OCI-LY7 (cell line): ENCODE measurements at regions not wholly inside any gene's neighbourhood (a gene's known extent, or its start where the extent isn't known, plus 50 kb on each side); places are given as distances from the start of the nearest gene placed in this dataset.

Source experiments
- BruUV-seq: library from RNA; stranded (reverse); fragments of 400-500 nt; replicated peaks from 2 replicates; lab custom pipeline; 2021; lab: Mats Ljungman, UMichigan
- CTCF ChIA-PET: fragments of 300-600 bp; sonication (Branson Sonifier 250); formaldehyde crosslinking; loops from one replicate; lab custom pipeline; 2022; ENCODE audit warnings: antibody characterized with exemption; ENCODE audit not compliant: unreplicated experiment; lab: Charles Lee
- POLR2A ChIA-PET: fragments of 300-600 bp; sonication (Branson Sonifier 250); formaldehyde crosslinking; loops from one replicate; lab custom pipeline; 2022; ENCODE audit warnings: antibody characterized with exemption; lab: Charles Lee
- DNase-seq: peaks from one replicate; pipeline ENCODE4 v3.0.0-alpha.2; 2015; ENCODE audit warnings: low spot score
- H2AFZ ChIP-seq: fragments of 200-600 bp; sonication (generic), shearing (Covaris generic); 2 replicates; pipeline ENCODE4 v1.6.1; 2014; ENCODE audit warnings: mild to moderate bottlenecking, antibody characterized with exemption, low read length, moderate library complexity
- H3K27ac ChIP-seq: fragments of 200-600 bp; sonication (generic); 2 replicates; pipeline ENCODE4 v1.5.1; 2014; ENCODE audit warnings: mixed run types, low read depth, mild to moderate bottlenecking, moderate library complexity, low read length, inconsistent platforms; ENCODE audit not compliant: poor library complexity, severe bottlenecking
- H3K36me3 ChIP-seq: fragments of 200-600 bp; sonication (generic); 2 replicates; pipeline ENCODE4 v1.6.1; 2014; ENCODE audit warnings: mild to moderate bottlenecking, antibody characterized with exemption, low read length, moderate library complexity, mixed read lengths; ENCODE audit not compliant: insufficient read depth
- H3K4me1 ChIP-seq: fragments of 200-600 bp; sonication (generic); 2 replicates; pipeline ENCODE4 v1.5.1; 2014; ENCODE audit warnings: mild to moderate bottlenecking, low read length; ENCODE audit not compliant: insufficient read depth, poor library complexity, severe bottlenecking
- H3K4me2 ChIP-seq: fragments of 200-600 bp; sonication (generic); 2 replicates; pipeline ENCODE4 v1.6.1; 2014; ENCODE audit warnings: mild to moderate bottlenecking, low read length
- H3K4me3 ChIP-seq: fragments of 200-600 bp; sonication (generic); 2 replicates; pipeline ENCODE4 v1.5.1; 2014; ENCODE audit warnings: mild to moderate bottlenecking, low read depth, low read length; ENCODE audit not compliant: poor library complexity, severe bottlenecking
- H3K79me2 ChIP-seq: fragments of 200-600 bp; sonication (generic); 2 replicates; pipeline ENCODE4 v1.6.1; 2016; ENCODE audit warnings: low read depth, mild to moderate bottlenecking, low read length, moderate library complexity, mixed read lengths; ENCODE audit not compliant: insufficient read depth
- H3K9me2 ChIP-seq: fragments of 200-600 bp; sonication (generic); 2 replicates; pipeline ENCODE4 v1.6.1; 2016; ENCODE audit warnings: mild to moderate bottlenecking, low read length, mixed read lengths; ENCODE audit not compliant: insufficient read depth
- H3K9me3 ChIP-seq: fragments of 200-600 bp; sonication (generic); 2 replicates; pipeline ENCODE4 v1.6.1; 2014; ENCODE audit warnings: mild to moderate bottlenecking, mixed run types, low read length, mixed read lengths
- H4K20me1 ChIP-seq: fragments of 200-600 bp; sonication (generic); 2 replicates; pipeline ENCODE4 v1.6.1; 2014; ENCODE audit warnings: mild to moderate bottlenecking, antibody characterized with exemption, low read length, moderate library complexity, mixed read lengths; ENCODE audit not compliant: insufficient read depth
- EZH2phosphoT487 ChIP-seq: fragments of 200-600 bp; sonication (generic); IDR thresholded peaks from 2 replicates; pipeline ENCODE4 v1.6.1; 2018; ENCODE audit warnings: low read depth, borderline replicate concordance, mild to moderate bottlenecking, mixed run types, antibody characterized with exemption, low read length, moderate library complexity, mixed read lengths
- intact Hi-C: fragments of 100-400 bp; cut with micrococcal nuclease; formaldehyde crosslinking; loops from one replicate; pipeline ENCODE4 v1.10.0; 2022; ENCODE audit not compliant: unreplicated experiment
- TF ChIP-seq, protein P1 (sequence below): fragments of 200-600 bp; sonication (generic); conservative IDR thresholded peaks from 2 replicates; pipeline ENCODE4 v1.5.1; 2014; ENCODE audit warnings: mild to moderate bottlenecking, antibody characterized with exemption, low read length, moderate library complexity, mixed read lengths

GRCh38 chr5:84565866-84566265 lies 181.2 kb upstream of the EDIL3 start:
- BruUV-seq = no TSS peak
- no peaks in the 10 kb centered on the region for H3K4me1 ChIP-seq
- H3K9me3 ChIP-seq = no peaks in the 10 kb centered on the region
- ChIA-PET CTCF (no interaction called here), POLR2A (interaction anchor here (0.8 to 0.9 kb wide), 2 partner anchors 9 to 12 kb away, joined by 3 read pairs; no protein-coding TSS in a partner anchor)
- no peaks in the 10 kb centered on the region for H3K9me2 ChIP-seq
- H4K20me1 ChIP-seq = no peaks in the 10 kb centered on the region
- H3K79me2 ChIP-seq = no peaks in the 10 kb centered on the region
- no peaks in the 10 kb centered on the region for H3K36me3 ChIP-seq
- H3K27ac ChIP-seq = no peak overlapping the region
- intact Hi-C loops = no loop called here
- H3K4me2 ChIP-seq = no peak overlapping the region
- H2AFZ ChIP-seq = no peak overlapping the region
- DNase-seq = no peak
- TF ChIP-seq EZH2phosphoT487 = no peak
- TF ChIP-seq, protein P1, sequence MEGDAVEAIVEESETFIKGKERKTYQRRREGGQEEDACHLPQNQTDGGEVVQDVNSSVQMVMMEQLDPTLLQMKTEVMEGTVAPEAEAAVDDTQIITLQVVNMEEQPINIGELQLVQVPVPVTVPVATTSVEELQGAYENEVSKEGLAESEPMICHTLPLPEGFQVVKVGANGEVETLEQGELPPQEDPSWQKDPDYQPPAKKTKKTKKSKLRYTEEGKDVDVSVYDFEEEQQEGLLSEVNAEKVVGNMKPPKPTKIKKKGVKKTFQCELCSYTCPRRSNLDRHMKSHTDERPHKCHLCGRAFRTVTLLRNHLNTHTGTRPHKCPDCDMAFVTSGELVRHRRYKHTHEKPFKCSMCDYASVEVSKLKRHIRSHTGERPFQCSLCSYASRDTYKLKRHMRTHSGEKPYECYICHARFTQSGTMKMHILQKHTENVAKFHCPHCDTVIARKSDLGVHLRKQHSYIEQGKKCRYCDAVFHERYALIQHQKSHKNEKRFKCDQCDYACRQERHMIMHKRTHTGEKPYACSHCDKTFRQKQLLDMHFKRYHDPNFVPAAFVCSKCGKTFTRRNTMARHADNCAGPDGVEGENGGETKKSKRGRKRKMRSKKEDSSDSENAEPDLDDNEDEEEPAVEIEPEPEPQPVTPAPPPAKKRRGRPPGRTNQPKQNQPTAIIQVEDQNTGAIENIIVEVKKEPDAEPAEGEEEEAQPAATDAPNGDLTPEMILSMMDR = no peak
- H3K4me3 ChIP-seq = no peak overlapping the region

DNA sequence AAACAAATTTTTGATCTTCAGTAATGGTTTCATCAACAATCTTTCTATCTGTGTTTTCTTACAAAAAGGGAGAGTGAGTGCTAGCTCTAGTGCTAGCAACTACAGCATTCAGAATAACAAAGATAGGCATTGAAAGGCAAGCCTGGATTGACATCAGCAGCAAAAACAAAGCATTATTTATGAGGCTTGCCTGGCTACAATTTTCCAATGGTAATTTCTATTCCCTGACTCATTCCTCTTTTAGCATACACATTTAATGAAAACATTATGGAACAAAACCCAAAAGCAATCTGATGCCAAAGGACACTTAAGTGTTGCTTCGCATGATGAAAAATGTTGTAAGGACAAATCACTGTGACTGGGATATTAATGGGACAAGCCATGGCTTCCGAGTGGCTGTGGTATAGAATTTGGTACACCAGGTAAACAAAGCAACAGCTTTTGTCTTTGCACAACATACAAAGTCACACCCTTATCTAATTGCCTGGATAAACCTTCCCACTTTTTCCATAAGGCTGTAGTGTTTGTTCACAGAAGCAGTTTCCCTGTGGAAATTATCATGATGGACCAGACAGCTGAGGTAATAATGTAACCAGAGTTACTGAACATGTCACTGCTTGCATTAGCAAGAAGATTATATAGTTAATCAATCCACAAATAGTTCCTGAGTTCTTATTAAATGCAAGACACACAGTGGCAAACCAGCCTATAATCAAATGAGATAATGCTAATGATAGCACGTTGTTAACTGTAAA lies 179.8 kb upstream of the EDIL3 start:
- intact Hi-C loops = no loop called here
- no peaks in the 10 kb centered on the region for H3K79me2 ChIP-seq
- H3K4me3 ChIP-seq = no peak overlapping the region
- H3K9me2 ChIP-seq = no peaks in the 10 kb centered on the region
- no peak for DNase-seq
- no peak overlapping the region for H2AFZ ChIP-seq
- H3K36me3 ChIP-seq = no peaks in the 10 kb centered on the region
- no peak overlapping the region for H3K27ac ChIP-seq
- no peaks in the 10 kb centered on the region for H4K20me1 ChIP-seq
- BruUV-seq = no TSS peak
- TF ChIP-seq, protein P1 = no peak
- no peak for TF ChIP-seq EZH2phosphoT487
- CTCF ChIA-PET = no interaction called here
- no peaks in the 10 kb centered on the region for H3K9me3 ChIP-seq
- H3K4me1 ChIP-seq = no peaks in the 10 kb centered on the region
- H3K4me2 ChIP-seq = no peak overlapping the region
- POLR2A ChIA-PET = interaction anchor here (0.6 to 1.2 kb wide), 2 partner anchors 11 to 159 kb away, joined by 3 to 4 read pairs; no protein-coding TSS in a partner anchor

- no peak for TF ChIP-seq EZH2phosphoT487
- TF ChIP-seq, protein P1 = no peak
- H4K20me1 ChIP-seq = no peaks in the 10 kb centered on the region
- intact Hi-C loops = no loop called here
These were observed 165.5 kb upstream of the EDIL3 start for GRCh38 chr5:84550222-84550621.

More at GRCh38 chr5:84550222-84550621, 165.5 kb upstream of the EDIL3 start:
- H2AFZ ChIP-seq = no peak overlapping the region
- H3K27ac ChIP-seq = no peak overlapping the region
- no peaks in the 10 kb centered on the region for H3K4me1 ChIP-seq
- H3K9me2 ChIP-seq = no peaks in the 10 kb centered on the region
- H3K9me3 ChIP-seq = no peaks in the 10 kb centered on the region
- no peaks in the 10 kb centered on the region for H3K36me3 ChIP-seq
- no TSS peak for BruUV-seq
- H3K79me2 ChIP-seq = no peaks in the 10 kb centered on the region
- no peak overlapping the region for H3K4me3 ChIP-seq
- H3K4me2 ChIP-seq = no peak overlapping the region
- POLR2A ChIA-PET = no interaction called here
- CTCF ChIA-PET = no interaction called here
- DNase-seq = no peak
